ENCODE measurements at regions not wholly inside any gene's neighbourhood (a gene's known extent, or its start where the extent isn't known, plus 50 kb on each side); places are given as distances from the start of the nearest gene placed in this dataset.
"Not testable (repeated sequence)": the region's sequence is repeated elsewhere in the genome, so short reads cannot be mapped to it uniquely, and the experiment has no call there.

- DNase-seq (no peak), ATAC-seq (ENCODE audit: low FRiP score) (no peak)
- intact Hi-C loops (cut with DNase I), result no loop called here
- no peak overlapping the region for H3K4me3 ChIP-seq (ENCODE audit: low read length in 2 of 2)
- no peaks in the 10 kb centered on the region for H3K27me3 ChIP-seq (ENCODE audit: control insufficient read depth in 1 of 2, insufficient read depth in 2 of 2, low read length in 1 of 2)
- no peaks in the 10 kb centered on the region for H3K9me3 ChIP-seq (ENCODE audit: control insufficient read depth, low read length)
- H3K27ac ChIP-seq (ENCODE audit: low read depth in 1 of 2, low read length in 2 of 2), result no peak overlapping the region
- no peaks in the 10 kb centered on the region for H3K4me1 ChIP-seq (ENCODE audit: control insufficient read depth in 1 of 2, insufficient read depth in 2 of 2, low read length in 2 of 2)
- no peaks in the 10 kb centered on the region for H3K36me3 ChIP-seq (ENCODE audit: control insufficient read depth in 1 of 2, insufficient read depth in 2 of 2, low read length in 1 of 2)
These were observed 1049.0 kb downstream of the OLFM4 start for GRCh38 chr13:54077569-54077968.

GRCh38 chr13:54078271-54078870 lies 1049.8 kb downstream of the OLFM4 start:
- 55 to 73% methylated on average over 3 of the region's 3 CpGs for WGBS, 2 donors
- intact Hi-C loops (cut with DNase I), result no loop called here

GRCh38 chr13:54082309-54082708 lies 1053.7 kb downstream of the OLFM4 start:
- H3K4me1 ChIP-seq (ENCODE audit: control insufficient read depth in 1 of 2, insufficient read depth in 2 of 2, low read length in 2 of 2); H3K36me3 ChIP-seq (ENCODE audit: control insufficient read depth in 1 of 2, insufficient read depth in 2 of 2, low read length in 1 of 2); H3K4me3 ChIP-seq (ENCODE audit: low read length in 2 of 2); H3K27me3 ChIP-seq (ENCODE audit: control insufficient read depth in 1 of 2, insufficient read depth in 2 of 2, low read length in 1 of 2); DNase-seq; H3K27ac ChIP-seq (ENCODE audit: low read depth in 1 of 2, low read length in 2 of 2); ATAC-seq (ENCODE audit: low FRiP score); H3K9me3 ChIP-seq (ENCODE audit: control insufficient read depth, low read length); intact Hi-C loops (cut with DNase I): not testable (repeated sequence)
- 84 to 92% methylated on average over 11 of the region's 11 CpGs for WGBS, 2 donors

More at GRCh38 chr13:54078271-54078870, 1049.8 kb downstream of the OLFM4 start:
- ATAC-seq (ENCODE audit: low FRiP score), result no peak
- Histone ChIP-seq H3K4me1 (ENCODE audit: control insufficient read depth in 1 of 2, insufficient read depth in 2 of 2, low read length in 2 of 2) (no peaks in the 10 kb centered on the region), H3K9me3 (ENCODE audit: control insufficient read depth, low read length) (no peaks in the 10 kb centered on the region), H3K27me3 (ENCODE audit: control insufficient read depth in 1 of 2, insufficient read depth in 2 of 2, low read length in 1 of 2) (no peaks in the 10 kb centered on the region), H3K4me3 (ENCODE audit: low read length in 2 of 2) (no peak overlapping the region), H3K36me3 (ENCODE audit: control insufficient read depth in 1 of 2, insufficient read depth in 2 of 2, low read length in 1 of 2) (no peaks in the 10 kb centered on the region), H3K27ac (ENCODE audit: low read depth in 1 of 2, low read length in 2 of 2) (no peak overlapping the region)
- no peak for DNase-seq

- Histone ChIP-seq H3K4me1 (ENCODE audit: control insufficient read depth in 1 of 2, insufficient read depth in 2 of 2, low read length in 2 of 2) (no peaks in the 10 kb centered on the region), H3K27me3 (ENCODE audit: control insufficient read depth in 1 of 2, insufficient read depth in 2 of 2, low read length in 1 of 2) (no peaks in the 10 kb centered on the region), H3K36me3 (ENCODE audit: control insufficient read depth in 1 of 2, insufficient read depth in 2 of 2, low read length in 1 of 2) (no peaks in the 10 kb centered on the region), H3K4me3 (ENCODE audit: low read length in 2 of 2) (no peak overlapping the region), H3K27ac (ENCODE audit: low read depth in 1 of 2, low read length in 2 of 2) (no peak overlapping the region), H3K9me3 (ENCODE audit: control insufficient read depth, low read length) (peaks cover 3% of the 10 kb centered on the region)
- peak in 1 of 2 donors; percentile 54 for DNase-seq
- intact Hi-C loops (cut with DNase I), result no loop called here
- 79 to 88% methylated on average over 1 of the region's 1 CpG for WGBS, 2 donors
- no peak for ATAC-seq (ENCODE audit: low FRiP score)
These were observed 1063.3 kb downstream of the OLFM4 start for GRCh38 chr13:54091884-54092283.

GRCh38 chr13:54092686-54093085 lies 1064.1 kb downstream of the OLFM4 start:
- intact Hi-C loops (cut with DNase I), result no loop called here

GRCh38 chr13:54110597-54110996 lies 1082.0 kb downstream of the OLFM4 start:
- H3K4me3 ChIP-seq (ENCODE audit: low read length in 2 of 2), result no peak overlapping the region
- H3K4me1 ChIP-seq (ENCODE audit: control insufficient read depth in 1 of 2, insufficient read depth in 2 of 2, low read length in 2 of 2), result no peaks in the 10 kb centered on the region
- no peak overlapping the region for H3K27ac ChIP-seq (ENCODE audit: low read depth in 1 of 2, low read length in 2 of 2)
- ATAC-seq (ENCODE audit: low FRiP score) (no peak), DNase-seq (no peak)
- no peaks in the 10 kb centered on the region for H3K36me3 ChIP-seq (ENCODE audit: control insufficient read depth in 1 of 2, insufficient read depth in 2 of 2, low read length in 1 of 2)
- intact Hi-C loops (cut with DNase I), result no loop called here
- H3K27me3 ChIP-seq (ENCODE audit: control insufficient read depth in 1 of 2, insufficient read depth in 2 of 2, low read length in 1 of 2), result no peaks in the 10 kb centered on the region
- H3K9me3 ChIP-seq (ENCODE audit: control insufficient read depth, low read length), result no peaks in the 10 kb centered on the region

More at GRCh38 chr13:54092686-54093085, 1064.1 kb downstream of the OLFM4 start:
- Histone ChIP-seq H3K4me3 (ENCODE audit: low read length in 2 of 2) (no peak overlapping the region), H3K27me3 (ENCODE audit: control insufficient read depth in 1 of 2, insufficient read depth in 2 of 2, low read length in 1 of 2) (no peaks in the 10 kb centered on the region), H3K9me3 (ENCODE audit: control insufficient read depth, low read length) (peaks cover 3% of the 10 kb centered on the region), H3K4me1 (ENCODE audit: control insufficient read depth in 1 of 2, insufficient read depth in 2 of 2, low read length in 2 of 2) (no peaks in the 10 kb centered on the region), H3K27ac (ENCODE audit: low read depth in 1 of 2, low read length in 2 of 2) (no peak overlapping the region), H3K36me3 (ENCODE audit: control insufficient read depth in 1 of 2, insufficient read depth in 2 of 2, low read length in 1 of 2) (no peaks in the 10 kb centered on the region)
- WGBS, 2 donors, result 84% methylated on average over 8 of the region's 8 CpGs
- ATAC-seq (ENCODE audit: low FRiP score) (peak; percentile 33), DNase-seq (no peak)

GRCh38 chr13:54124700-54125099 lies 1096.1 kb downstream of the OLFM4 start:
- H3K4me3 ChIP-seq (ENCODE audit: low read length in 2 of 2), result no peak overlapping the region
- intact Hi-C loops (cut with DNase I), result no loop called here
- H3K36me3 ChIP-seq (ENCODE audit: control insufficient read depth in 1 of 2, insufficient read depth in 2 of 2, low read length in 1 of 2), result no peaks in the 10 kb centered on the region
- no peak for DNase-seq
- H3K27me3 ChIP-seq (ENCODE audit: control insufficient read depth in 1 of 2, insufficient read depth in 2 of 2, low read length in 1 of 2), result no peaks in the 10 kb centered on the region
- no peaks in the 10 kb centered on the region for H3K9me3 ChIP-seq (ENCODE audit: control insufficient read depth, low read length)
- WGBS, 2 donors, result 65 to 73% methylated on average over 3 of the region's 3 CpGs
- ATAC-seq (ENCODE audit: low FRiP score), result no peak
- H3K27ac ChIP-seq (ENCODE audit: low read depth in 1 of 2, low read length in 2 of 2), result no peak overlapping the region
- no peaks in the 10 kb centered on the region for H3K4me1 ChIP-seq (ENCODE audit: control insufficient read depth in 1 of 2, insufficient read depth in 2 of 2, low read length in 2 of 2)

- H3K4me3 ChIP-seq (ENCODE audit: low read length in 2 of 2); H3K27me3 ChIP-seq (ENCODE audit: control insufficient read depth in 1 of 2, insufficient read depth in 2 of 2, low read length in 1 of 2); H3K4me1 ChIP-seq (ENCODE audit: control insufficient read depth in 1 of 2, insufficient read depth in 2 of 2, low read length in 2 of 2); DNase-seq; ATAC-seq (ENCODE audit: low FRiP score); intact Hi-C loops (cut with DNase I); H3K36me3 ChIP-seq (ENCODE audit: control insufficient read depth in 1 of 2, insufficient read depth in 2 of 2, low read length in 1 of 2); H3K27ac ChIP-seq (ENCODE audit: low read depth in 1 of 2, low read length in 2 of 2); H3K9me3 ChIP-seq (ENCODE audit: control insufficient read depth, low read length): not testable (repeated sequence)
- WGBS, 2 donors, result 73 to 74% methylated on average over 9 of the region's 9 CpGs
These were observed 1102.3 kb downstream of the OLFM4 start for GRCh38 chr13:54130931-54131330.

- H3K4me3 ChIP-seq (ENCODE audit: low read length in 2 of 2); ATAC-seq (ENCODE audit: low FRiP score); H3K36me3 ChIP-seq (ENCODE audit: control insufficient read depth in 1 of 2, insufficient read depth in 2 of 2, low read length in 1 of 2); intact Hi-C loops (cut with DNase I); DNase-seq; H3K27me3 ChIP-seq (ENCODE audit: control insufficient read depth in 1 of 2, insufficient read depth in 2 of 2, low read length in 1 of 2); H3K4me1 ChIP-seq (ENCODE audit: control insufficient read depth in 1 of 2, insufficient read depth in 2 of 2, low read length in 2 of 2); H3K9me3 ChIP-seq (ENCODE audit: control insufficient read depth, low read length); H3K27ac ChIP-seq (ENCODE audit: low read depth in 1 of 2, low read length in 2 of 2): not testable (repeated sequence)
- 74 to 77% methylated on average over 3 of the region's 3 CpGs for WGBS, 2 donors
These were observed 1102.8 kb downstream of the OLFM4 start for GRCh38 chr13:54131433-54131832.

Data from aorta (tissue), 5 donors.